ENCODE measurements at regions not wholly inside any gene's neighbourhood (a gene's known extent, or its start where the extent isn't known, plus 50 kb on each side); places are given as distances from the start of the nearest gene placed in this dataset.

DNA sequence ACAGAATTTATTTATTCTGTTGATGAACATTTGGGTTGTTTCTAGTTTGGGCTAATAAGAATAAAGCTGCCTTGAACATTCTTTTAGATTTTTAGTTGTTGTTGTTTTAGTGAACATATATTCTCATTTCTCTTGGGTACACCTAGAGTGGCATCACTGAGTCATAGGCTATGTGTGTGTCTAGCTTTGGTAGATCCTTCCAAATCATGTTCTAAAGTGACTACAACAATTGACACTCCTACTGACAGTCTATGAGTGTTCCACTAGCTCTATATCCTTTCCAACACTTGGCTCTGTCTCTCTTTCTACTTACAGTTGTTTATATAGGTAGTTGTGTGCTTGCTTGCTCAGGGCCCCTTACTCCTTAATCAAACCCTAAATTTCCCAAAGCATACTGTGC is 346.0 kb upstream of the NCAM1 start:
- intact Hi-C loops (cut with micrococcal nuclease; ENCODE audit: unreplicated experiment), result no loop called here
- DNase-seq (ENCODE audit: low read depth, low spot score) (no peak), ATAC-seq (no peak)
- TF ChIP-seq TCF7L2 (IDR thresholded peaks at IDR 0.05; ENCODE audit: low read depth, low read length) (no peak), SIN3A (IDR thresholded peaks at IDR 0.05; ENCODE audit: borderline replicate concordance, insufficient read depth, low read depth, low read length) (no peak), CTCF (IDR thresholded peaks at IDR 0.05) (no peak), POLR2AphosphoS5 (IDR thresholded peaks at IDR 0.05; ENCODE audit: low read depth, low read length) (no peak)
- TF ChIP-seq, protein P1, sequence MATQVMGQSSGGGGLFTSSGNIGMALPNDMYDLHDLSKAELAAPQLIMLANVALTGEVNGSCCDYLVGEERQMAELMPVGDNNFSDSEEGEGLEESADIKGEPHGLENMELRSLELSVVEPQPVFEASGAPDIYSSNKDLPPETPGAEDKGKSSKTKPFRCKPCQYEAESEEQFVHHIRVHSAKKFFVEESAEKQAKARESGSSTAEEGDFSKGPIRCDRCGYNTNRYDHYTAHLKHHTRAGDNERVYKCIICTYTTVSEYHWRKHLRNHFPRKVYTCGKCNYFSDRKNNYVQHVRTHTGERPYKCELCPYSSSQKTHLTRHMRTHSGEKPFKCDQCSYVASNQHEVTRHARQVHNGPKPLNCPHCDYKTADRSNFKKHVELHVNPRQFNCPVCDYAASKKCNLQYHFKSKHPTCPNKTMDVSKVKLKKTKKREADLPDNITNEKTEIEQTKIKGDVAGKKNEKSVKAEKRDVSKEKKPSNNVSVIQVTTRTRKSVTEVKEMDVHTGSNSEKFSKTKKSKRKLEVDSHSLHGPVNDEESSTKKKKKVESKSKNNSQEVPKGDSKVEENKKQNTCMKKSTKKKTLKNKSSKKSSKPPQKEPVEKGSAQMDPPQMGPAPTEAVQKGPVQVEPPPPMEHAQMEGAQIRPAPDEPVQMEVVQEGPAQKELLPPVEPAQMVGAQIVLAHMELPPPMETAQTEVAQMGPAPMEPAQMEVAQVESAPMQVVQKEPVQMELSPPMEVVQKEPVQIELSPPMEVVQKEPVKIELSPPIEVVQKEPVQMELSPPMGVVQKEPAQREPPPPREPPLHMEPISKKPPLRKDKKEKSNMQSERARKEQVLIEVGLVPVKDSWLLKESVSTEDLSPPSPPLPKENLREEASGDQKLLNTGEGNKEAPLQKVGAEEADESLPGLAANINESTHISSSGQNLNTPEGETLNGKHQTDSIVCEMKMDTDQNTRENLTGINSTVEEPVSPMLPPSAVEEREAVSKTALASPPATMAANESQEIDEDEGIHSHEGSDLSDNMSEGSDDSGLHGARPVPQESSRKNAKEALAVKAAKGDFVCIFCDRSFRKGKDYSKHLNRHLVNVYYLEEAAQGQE (IDR thresholded peaks at IDR 0.05; ENCODE audit: insufficient read depth in 1 of 2, low read depth in 2 of 2, low read length in 1 of 2), result no peak
- H3K36me3 ChIP-seq (ENCODE audit: control insufficient read depth, insufficient read depth, low read length), result no peaks in the 10 kb centered on the region
- no peaks in the 10 kb centered on the region for H3K9me3 ChIP-seq (ENCODE audit: control insufficient read depth, insufficient read depth, low read depth, low read length)
- in situ Hi-C loops (cut with HindIII; ENCODE audit: low pct_unique_long_range_greater_than_20kb, low sequenced_read_pairs), result no loop called here
- no TSS peak for BruUV-seq (replicated peaks)
- no peak overlapping the region for H3K27ac ChIP-seq (ENCODE audit: low read length)
- no peaks in the 10 kb centered on the region for H3K27me3 ChIP-seq (ENCODE audit: control insufficient read depth, insufficient read depth, low read length)
- no peaks in the 10 kb centered on the region for H3K4me1 ChIP-seq (ENCODE audit: control insufficient read depth, insufficient read depth, low read length)
- ChIA-PET CTCF (no interaction called here), POLR2A (no interaction called here)
- H3K4me3 ChIP-seq (ENCODE audit: low read depth in 2 of 2, low read length in 2 of 2), result no peak overlapping the region

GRCh38 chr11:112615891-112616290 is 345.3 kb upstream of the NCAM1 start:
- in situ Hi-C loops (cut with HindIII; ENCODE audit: low pct_unique_long_range_greater_than_20kb, low sequenced_read_pairs) (no loop called here), intact Hi-C loops (cut with micrococcal nuclease; ENCODE audit: unreplicated experiment) (no loop called here)
- H3K27me3 ChIP-seq (ENCODE audit: control insufficient read depth, insufficient read depth, low read length), result no peaks in the 10 kb centered on the region
- ChIA-PET CTCF (no interaction called here), POLR2A (no interaction called here)
- no peaks in the 10 kb centered on the region for H3K36me3 ChIP-seq (ENCODE audit: control insufficient read depth, insufficient read depth, low read length)
- ATAC-seq (no peak), DNase-seq (ENCODE audit: low read depth, low spot score) (no peak)
- H3K4me1 ChIP-seq (ENCODE audit: control insufficient read depth, insufficient read depth, low read length), result no peaks in the 10 kb centered on the region
- no peak for TF ChIP-seq SIN3A (IDR thresholded peaks at IDR 0.05; ENCODE audit: borderline replicate concordance, insufficient read depth, low read depth, low read length)
- no peak for TF ChIP-seq POLR2AphosphoS5 (IDR thresholded peaks at IDR 0.05; ENCODE audit: low read depth, low read length)
- TF ChIP-seq, protein P1 (IDR thresholded peaks at IDR 0.05; ENCODE audit: insufficient read depth in 1 of 2, low read depth in 2 of 2, low read length in 1 of 2), result no peak
- no peak for TF ChIP-seq TCF7L2 (IDR thresholded peaks at IDR 0.05; ENCODE audit: low read depth, low read length)
- TF ChIP-seq CTCF (IDR thresholded peaks at IDR 0.05), result no peak
- H3K4me3 ChIP-seq (ENCODE audit: low read depth in 2 of 2, low read length in 2 of 2), result no peak overlapping the region
- no peaks in the 10 kb centered on the region for H3K9me3 ChIP-seq (ENCODE audit: control insufficient read depth, insufficient read depth, low read depth, low read length)
- H3K27ac ChIP-seq (ENCODE audit: low read length), result no peak overlapping the region
- BruUV-seq (replicated peaks), result no TSS peak
